ENCODE measurements at regions not wholly inside any gene's neighbourhood (a gene's known extent, or its start where the extent isn't known, plus 50 kb on each side); places are given as distances from the start of the nearest gene placed in this dataset.

DNA sequence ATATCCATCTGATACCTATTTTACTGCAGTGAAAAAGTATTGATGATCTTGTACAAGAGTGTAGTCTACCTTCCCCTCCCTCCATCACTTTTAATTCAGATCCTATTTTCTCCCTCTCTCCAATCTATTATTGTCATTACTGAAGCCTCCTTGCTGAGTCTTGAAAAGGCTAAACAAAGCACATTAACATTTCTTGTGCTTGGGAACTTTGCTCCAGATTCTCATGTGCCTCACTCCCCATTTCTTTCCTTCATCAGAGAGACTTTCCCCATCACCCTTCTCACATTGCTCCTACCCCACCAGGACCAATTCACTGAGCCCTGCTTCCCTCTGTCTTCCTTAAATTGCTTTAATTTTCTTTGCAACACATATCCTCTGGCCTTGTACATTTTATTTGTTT is 736.2 kb upstream of the GCFC2 start:
- intact Hi-C loops (cut with DNase I) = no loop called here
- DNase-seq (no peak), ATAC-seq (no peak)
- Histone ChIP-seq H3K9me3 (no peaks in the 10 kb centered on the region), H3K27me3 (no peaks in the 10 kb centered on the region), H3K4me3 (no peak overlapping the region), H3K36me3 (replicated peaks in 1 of 2; ENCODE audit: insufficient read depth in 1 of 2, low read depth in 2 of 2) (no peaks in the 10 kb centered on the region), H3K27ac (no peak overlapping the region), H3K4me1 (no peaks in the 10 kb centered on the region)
- no peak for TF ChIP-seq POLR2A (IDR thresholded peaks at IDR 0.05)
- TF ChIP-seq, protein P1, sequence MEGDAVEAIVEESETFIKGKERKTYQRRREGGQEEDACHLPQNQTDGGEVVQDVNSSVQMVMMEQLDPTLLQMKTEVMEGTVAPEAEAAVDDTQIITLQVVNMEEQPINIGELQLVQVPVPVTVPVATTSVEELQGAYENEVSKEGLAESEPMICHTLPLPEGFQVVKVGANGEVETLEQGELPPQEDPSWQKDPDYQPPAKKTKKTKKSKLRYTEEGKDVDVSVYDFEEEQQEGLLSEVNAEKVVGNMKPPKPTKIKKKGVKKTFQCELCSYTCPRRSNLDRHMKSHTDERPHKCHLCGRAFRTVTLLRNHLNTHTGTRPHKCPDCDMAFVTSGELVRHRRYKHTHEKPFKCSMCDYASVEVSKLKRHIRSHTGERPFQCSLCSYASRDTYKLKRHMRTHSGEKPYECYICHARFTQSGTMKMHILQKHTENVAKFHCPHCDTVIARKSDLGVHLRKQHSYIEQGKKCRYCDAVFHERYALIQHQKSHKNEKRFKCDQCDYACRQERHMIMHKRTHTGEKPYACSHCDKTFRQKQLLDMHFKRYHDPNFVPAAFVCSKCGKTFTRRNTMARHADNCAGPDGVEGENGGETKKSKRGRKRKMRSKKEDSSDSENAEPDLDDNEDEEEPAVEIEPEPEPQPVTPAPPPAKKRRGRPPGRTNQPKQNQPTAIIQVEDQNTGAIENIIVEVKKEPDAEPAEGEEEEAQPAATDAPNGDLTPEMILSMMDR (IDR thresholded peaks at IDR 0.05) = no peak

DNA sequence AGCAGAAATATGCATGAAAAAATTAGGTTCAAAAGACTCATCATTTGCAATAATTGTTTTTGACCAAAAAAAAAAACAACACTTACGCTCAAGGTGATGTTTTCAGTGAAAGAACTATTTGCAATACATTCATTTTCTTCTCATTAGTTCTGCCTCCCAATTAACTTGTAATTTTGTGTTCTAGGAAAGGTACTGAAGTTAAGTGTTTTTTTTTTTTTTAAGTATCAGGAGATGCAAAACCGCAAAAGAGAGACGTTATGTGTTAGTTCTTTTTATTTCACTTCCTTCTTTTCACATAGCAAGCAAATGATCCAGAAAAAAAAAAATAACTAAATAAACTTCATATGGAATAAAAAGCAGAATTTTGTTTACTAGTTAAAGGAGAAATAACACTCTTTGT is 735.2 kb upstream of the GCFC2 start:
- Histone ChIP-seq H3K4me3 (no peak overlapping the region), H3K27me3 (no peaks in the 10 kb centered on the region), H3K4me1 (no peaks in the 10 kb centered on the region), H3K27ac (no peak overlapping the region), H3K36me3 (replicated peaks in 1 of 2; ENCODE audit: insufficient read depth in 1 of 2, low read depth in 2 of 2) (no peaks in the 10 kb centered on the region), H3K9me3 (no peaks in the 10 kb centered on the region)
- intact Hi-C loops (cut with DNase I) = no loop called here
- no peak for DNase-seq
- no peak for ATAC-seq
- TF ChIP-seq, protein P1 (IDR thresholded peaks at IDR 0.05) = no peak
- TF ChIP-seq POLR2A (IDR thresholded peaks at IDR 0.05) = no peak
- 84 to 90% methylated on average over 3 of the region's 3 CpGs for WGBS, 2 donors

DNA sequence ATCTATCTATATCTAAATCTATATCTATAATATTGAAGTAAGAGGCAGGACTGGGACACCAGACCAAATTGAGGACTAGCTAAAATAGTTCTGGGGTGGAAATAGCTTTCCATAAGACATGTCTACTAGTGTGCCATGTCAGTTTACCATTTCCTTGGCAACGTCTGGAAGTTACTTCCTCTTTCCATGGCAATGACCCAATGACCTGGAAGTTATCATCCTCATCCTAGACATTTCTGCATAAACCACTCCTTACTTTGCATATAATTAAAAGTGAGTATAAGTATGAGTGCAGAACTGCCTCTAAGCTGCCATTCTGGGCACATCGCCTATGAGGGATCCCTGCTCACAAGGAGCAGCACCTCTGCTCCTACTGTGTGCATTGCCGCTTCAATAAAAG is 734.0 kb upstream of the GCFC2 start:
- no peak for ATAC-seq

DNA sequence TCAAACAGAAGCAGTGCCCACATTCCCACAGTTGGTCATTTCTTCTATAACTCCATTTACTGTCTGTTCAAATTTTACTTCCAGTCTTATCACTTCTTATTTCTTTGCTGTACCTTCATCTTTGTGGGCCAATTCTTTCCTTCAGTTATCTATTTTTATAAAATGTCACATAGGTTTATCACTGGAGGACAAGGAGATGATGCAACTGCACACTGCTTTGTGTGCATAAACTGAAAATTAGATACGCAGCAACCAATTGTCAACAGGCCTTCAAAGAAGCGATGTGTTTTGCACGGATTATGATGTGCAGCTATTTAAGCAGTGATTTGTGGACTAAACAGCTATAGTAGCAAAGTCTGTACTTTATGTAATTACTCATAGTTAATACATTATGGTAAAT is 726.8 kb upstream of the GCFC2 start:
- no peak for ATAC-seq
- 70 to 80% methylated on average over 3 of the region's 3 CpGs for WGBS, 2 donors
- H3K36me3 ChIP-seq (replicated peaks in 1 of 2; ENCODE audit: insufficient read depth in 1 of 2, low read depth in 2 of 2) = no peaks in the 10 kb centered on the region
- no peak for DNase-seq
- TF ChIP-seq, protein P1 (IDR thresholded peaks at IDR 0.05) = no peak
- no peak for TF ChIP-seq POLR2A (IDR thresholded peaks at IDR 0.05)
- H3K4me1 ChIP-seq = no peaks in the 10 kb centered on the region
- H3K9me3 ChIP-seq = no peaks in the 10 kb centered on the region
- intact Hi-C loops (cut with DNase I) = no loop called here
- H3K4me3 ChIP-seq = no peak overlapping the region
- H3K27ac ChIP-seq = no peak overlapping the region
- no peaks in the 10 kb centered on the region for H3K27me3 ChIP-seq

More for the DNA sequence above, 734.0 kb upstream of the GCFC2 start:
- no peak overlapping the region for H3K4me3 ChIP-seq
- no peak overlapping the region for H3K27ac ChIP-seq
- no peak for DNase-seq
- H3K4me1 ChIP-seq = no peaks in the 10 kb centered on the region
- TF ChIP-seq POLR2A (IDR thresholded peaks at IDR 0.05) = no peak
- TF ChIP-seq, protein P1 (IDR thresholded peaks at IDR 0.05) = no peak
- H3K9me3 ChIP-seq = no peaks in the 10 kb centered on the region
- H3K36me3 ChIP-seq (replicated peaks in 1 of 2; ENCODE audit: insufficient read depth in 1 of 2, low read depth in 2 of 2) = no peaks in the 10 kb centered on the region
- WGBS, 2 donors = 69 to 70% methylated on average over 3 of the region's 3 CpGs
- no peaks in the 10 kb centered on the region for H3K27me3 ChIP-seq
- intact Hi-C loops (cut with DNase I) = no loop called here

DNA sequence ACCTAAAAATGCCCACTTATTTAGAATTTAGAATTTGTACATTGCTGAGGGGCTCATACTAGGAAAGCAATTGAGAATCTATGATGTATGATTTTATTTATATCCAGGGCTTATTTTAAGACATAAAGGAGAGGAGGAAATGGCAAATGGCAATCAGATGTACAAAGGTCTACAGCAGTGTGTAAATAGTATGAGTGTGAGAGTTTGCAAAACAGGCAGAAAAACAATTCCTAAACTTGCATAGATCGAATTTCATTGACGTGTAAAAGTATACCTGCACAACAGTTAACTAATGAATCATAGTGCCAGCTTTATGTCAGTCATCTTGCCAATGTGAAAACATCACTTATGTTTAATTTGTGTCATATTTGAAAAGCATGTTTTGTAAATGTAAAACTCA is 718.7 kb upstream of the GCFC2 start:
- Histone ChIP-seq H3K36me3 (replicated peaks in 1 of 2; ENCODE audit: insufficient read depth in 1 of 2, low read depth in 2 of 2) (no peaks in the 10 kb centered on the region), H3K4me1 (no peaks in the 10 kb centered on the region), H3K27ac (no peak overlapping the region), H3K4me3 (no peak overlapping the region), H3K27me3 (no peaks in the 10 kb centered on the region), H3K9me3 (no peaks in the 10 kb centered on the region)
- TF ChIP-seq POLR2A (IDR thresholded peaks at IDR 0.05) = no peak
- TF ChIP-seq, protein P1 (IDR thresholded peaks at IDR 0.05) = no peak
- intact Hi-C loops (cut with DNase I) = no loop called here
- 13 to 18% methylated on average over 2 of the region's 2 CpGs for WGBS, 2 donors
- ATAC-seq (no peak), DNase-seq (no peak)
